Esophagus muscularis mucosa (tissue), 4 donors: ENCODE measurements at regions not wholly inside any gene's neighbourhood (a gene's known extent, or its start where the extent isn't known, plus 50 kb on each side); places are given as distances from the start of the nearest gene placed in this dataset.

Experiments
- DNase-seq: peaks from one replicate; pipeline ENCODE4 v3.0.0-alpha.2; 2017; ENCODE audit errors: extremely low spot score
- H3K27ac ChIP-seq, 4 donors: fragments of 200-600 bp; sonication (generic); replicated peaks in 1 of 4; 1 replicate in 3 of 4; 2 replicates in 1 of 4; pipeline ENCODE4 v1.5.1; 2016 to 2019; ENCODE audit warnings: mild to moderate bottlenecking in 1 of 4
- H3K27me3 ChIP-seq, 4 donors: fragments of 200-600 bp; sonication (generic); one replicate each; pipeline versions ENCODE4 v1.5.1 to v1.6.0; 2016 to 2019
- H3K36me3 ChIP-seq, 4 donors: fragments of 200-600 bp; sonication (generic); one replicate each; pipeline ENCODE4 v1.5.1; 2016 to 2019
- H3K4me1 ChIP-seq, 4 donors: fragments of 200-600 bp; sonication (generic); one replicate each; pipeline ENCODE4 v1.5.1; 2016 to 2019
- H3K4me3 ChIP-seq, 4 donors: fragments of 200-600 bp; sonication (generic); 1 replicate in 2 of 4; 2 replicates in 2 of 4; pipeline ENCODE4 v1.5.1; 2016 to 2019; ENCODE audit warnings: mild to moderate bottlenecking in 4 of 4, moderate library complexity in 1 of 4
- H3K9me3 ChIP-seq, 4 donors: fragments of 200-600 bp; sonication (generic); 1 replicate in 3 of 4; 2 replicates in 1 of 4; pipeline ENCODE4 v1.5.1; 2016 to 2019
- CTCF ChIP-seq, 3 experiments: fragments of 200-600 bp in 2 of 3; fragments of 450-650 bp in 1 of 3; sonication (generic) in 2 of 3; IDR thresholded peaks; one replicate each; pipeline ENCODE4 v1.5.1; 2017 to 2019; ENCODE audit warnings: antibody characterized with exemption in 3 of 3, mild to moderate bottlenecking in 2 of 3, moderate library complexity in 1 of 3
- EP300 ChIP-seq: sonication (generic); formaldehyde crosslinking; IDR thresholded peaks from one replicate; pipeline ENCODE4 v1.6.1; 2017; ENCODE audit warnings: antibody characterized with exemption
- POLR2A ChIP-seq: fragments of 450-650 bp; IDR thresholded peaks from one replicate; pipeline ENCODE4 v1.6.1; 2017; ENCODE audit warnings: antibody characterized with exemption, moderate library complexity, mild to moderate bottlenecking, low read depth
- POLR2AphosphoS5 ChIP-seq, 2 donors: sonication (generic); formaldehyde crosslinking; IDR thresholded peaks; one replicate each; pipeline ENCODE4 v1.6.1; 2017; ENCODE audit warnings: antibody characterized with exemption in 2 of 2
- WGBS: methylation state at CpG from one replicate; pipeline ENCODE4 v1.1.5; 2018; 5-methylcytosine and 5-hydroxymethylcytosine counted together
- intact Hi-C: fragments of 100-400 bp; cut with DNase I; formaldehyde crosslinking; loops from one replicate; pipeline ENCODE4 v1.15.1; 2023

- Histone ChIP-seq H3K4me1 (peaks cover 0 to 11% (median 10%) of the 10 kb centered on the region in 4 donors), H3K9me3 (no peaks in the 10 kb centered on the region), H3K36me3 (no peaks in the 10 kb centered on the region), H3K27ac (no peak overlapping the region), H3K4me3 (no peak overlapping the region), H3K27me3 (no peaks in the 10 kb centered on the region)
- TF ChIP-seq EP300 (no peak), POLR2A (no peak), POLR2AphosphoS5 (IDR thresholded peaks at IDR 0.05) (no peak), CTCF (IDR thresholded peaks at IDR 0.05) (no peak)
- WGBS, result 39% methylated on average over 1 of the region's 1 CpG
- intact Hi-C loops, result no loop called here
- DNase-seq, result no peak
Measured at GRCh38 chr3:7843441-7843840, 658.2 kb upstream of the LMCD1 start.

- Histone ChIP-seq H3K4me1 (peaks cover 0 to 5% (median 3%) of the 10 kb centered on the region in 4 donors), H3K36me3 (no peaks in the 10 kb centered on the region), H3K27me3 (no peaks in the 10 kb centered on the region), H3K4me3 (no peak overlapping the region), H3K9me3 (no peaks in the 10 kb centered on the region), H3K27ac (no peak overlapping the region)
- WGBS, result 57% methylated on average over 2 of the region's 2 CpGs
- no peak for DNase-seq
- intact Hi-C loops, result no loop called here
- TF ChIP-seq EP300 (no peak), POLR2AphosphoS5 (IDR thresholded peaks at IDR 0.05) (no peak), CTCF (IDR thresholded peaks at IDR 0.05) (no peak), POLR2A (no peak)
Measured at GRCh38 chr3:7847021-7847420, 654.6 kb upstream of the LMCD1 start.

- Histone ChIP-seq H3K9me3 (no peaks in the 10 kb centered on the region), H3K4me1 (peaks cover 0 to 5% (median 3%) of the 10 kb centered on the region in 4 donors), H3K4me3 (no peak overlapping the region), H3K36me3 (no peaks in the 10 kb centered on the region), H3K27me3 (no peaks in the 10 kb centered on the region), H3K27ac (no peak overlapping the region)
- no peak for DNase-seq
- TF ChIP-seq EP300, result no peak
- TF ChIP-seq CTCF (IDR thresholded peaks at IDR 0.05), result no peak
- no peak for TF ChIP-seq POLR2A
- no peak for TF ChIP-seq POLR2AphosphoS5 (IDR thresholded peaks at IDR 0.05)
- 84% methylated on average over 6 of the region's 6 CpGs for WGBS
- intact Hi-C loops, result no loop called here
Measured at GRCh38 chr3:7847521-7847920, 654.1 kb upstream of the LMCD1 start.

- Histone ChIP-seq H3K36me3 (no peaks in the 10 kb centered on the region), H3K4me1 (no peaks in the 10 kb centered on the region), H3K27me3 (no peaks in the 10 kb centered on the region), H3K27ac (no peak overlapping the region), H3K9me3 (no peaks in the 10 kb centered on the region), H3K4me3 (no peak overlapping the region)
- no peak for DNase-seq
- 81% methylated on average over 3 of the region's 3 CpGs for WGBS
- intact Hi-C loops, result no loop called here
- TF ChIP-seq POLR2A, result no peak
- TF ChIP-seq CTCF (IDR thresholded peaks at IDR 0.05), result no peak
- no peak for TF ChIP-seq EP300
Measured at GRCh38 chr3:7854266-7854665, 647.4 kb upstream of the LMCD1 start.

- Histone ChIP-seq H3K9me3 (no peaks in the 10 kb centered on the region), H3K4me1 (no peaks in the 10 kb centered on the region), H3K27ac (no peak overlapping the region), H3K4me3 (no peak overlapping the region), H3K36me3 (no peaks in the 10 kb centered on the region), H3K27me3 (no peaks in the 10 kb centered on the region)
- no peak for TF ChIP-seq CTCF (IDR thresholded peaks at IDR 0.05)
- TF ChIP-seq POLR2AphosphoS5 (IDR thresholded peaks at IDR 0.05), result no peak
- TF ChIP-seq EP300, result no peak
- TF ChIP-seq POLR2A, result no peak
- WGBS, result 82% methylated on average over 5 of the region's 5 CpGs
- intact Hi-C loops, result no loop called here
- no peak for DNase-seq
Measured at GRCh38 chr3:7854721-7855120, 646.9 kb upstream of the LMCD1 start.
